Tibial nerve (tissue), 4 donors: ENCODE measurements at regions not wholly inside any gene's neighbourhood (a gene's known extent, or its start where the extent isn't known, plus 50 kb on each side); places are given as distances from the start of the nearest gene placed in this dataset.

Source experiments
- CTCF ChIP-seq, 5 experiments: fragments of 200-600 bp in 3 of 5; fragments of 450-650 bp in 2 of 5; sonication (generic) in 3 of 5; IDR thresholded peaks; one replicate each; pipeline ENCODE4 v1.5.1; 2016 to 2019; ENCODE audit warnings: antibody characterized with exemption in 5 of 5, mild to moderate bottlenecking in 3 of 5, moderate library complexity in 2 of 5
- EP300 ChIP-seq, 2 donors: sonication (generic); formaldehyde crosslinking; IDR thresholded peaks; one replicate each; pipeline ENCODE4 v1.6.1; 2017; ENCODE audit warnings: antibody characterized with exemption in 2 of 2, mild to moderate bottlenecking in 1 of 2
- POLR2A ChIP-seq, 2 donors: fragments of 450-650 bp; IDR thresholded peaks; one replicate each; pipeline ENCODE4 v1.6.1; 2017; ENCODE audit warnings: antibody characterized with exemption in 2 of 2, mild to moderate bottlenecking in 2 of 2, moderate library complexity in 2 of 2

- TF ChIP-seq CTCF (IDR thresholded peaks at IDR 0.05) (no peak), POLR2A (IDR thresholded peaks at IDR 0.05) (no peak), EP300 (IDR thresholded peaks at IDR 0.05) (no peak)
Measured at GRCh38 chr3:28947751-28948150, 333.1 kb upstream of the RBMS3 start.
